GM12875 (cell line): ENCODE measurements at regions not wholly inside any gene's neighbourhood (a gene's known extent, or its start where the extent isn't known, plus 50 kb on each side); places are given as distances from the start of the nearest gene placed in this dataset.

Experiments
- H3K4me3 ChIP-seq: one replicate; pipeline ENCODE4 v1.5.1; 2011; ENCODE audit warnings: low read depth, low read length, control low read depth
- CTCF ChIP-seq: IDR thresholded peaks from 2 replicates; pipeline ENCODE4 v1.5.1; 2011; ENCODE audit warnings: low read depth, mild to moderate bottlenecking, control low read depth, inconsistent platforms, low read length, moderate library complexity, borderline replicate concordance; ENCODE audit not compliant: insufficient read depth

- no peak overlapping the region for H3K4me3 ChIP-seq
- no peak for TF ChIP-seq CTCF
Observed at GRCh38 chr6:25179051-25179778, 100.0 kb upstream of the CARMIL1 start.

- no peak overlapping the region for H3K4me3 ChIP-seq
- TF ChIP-seq CTCF = no peak
Observed at GRCh38 chr6:25180630-25181349, 98.4 kb upstream of the CARMIL1 start.

- TF ChIP-seq CTCF = no peak
- no peak overlapping the region for H3K4me3 ChIP-seq
Observed at GRCh38 chr6:25181350-25181724, 97.8 kb upstream of the CARMIL1 start.

- H3K4me3 ChIP-seq = no peak overlapping the region
- TF ChIP-seq CTCF = no peak
Observed at GRCh38 chr6:25181923-25182322, 97.3 kb upstream of the CARMIL1 start.

- TF ChIP-seq CTCF = no peak
Observed at GRCh38 chr6:25186919-25187318, 92.3 kb upstream of the CARMIL1 start.

GRCh38 chr6:25188232-25188631, 90.9 kb upstream of the CARMIL1 start:
- TF ChIP-seq CTCF = no peak
- no peak overlapping the region for H3K4me3 ChIP-seq

More at GRCh38 chr6:25186919-25187318, 92.3 kb upstream of the CARMIL1 start:
- H3K4me3 ChIP-seq = no peak overlapping the region

GRCh38 chr6:25192590-25193459, 86.3 kb upstream of the CARMIL1 start:
- TF ChIP-seq CTCF = no peak
- H3K4me3 ChIP-seq = no peak overlapping the region
